RPMI8226 (cell line): ENCODE measurements at regions not wholly inside any gene's neighbourhood (a gene's known extent, or its start where the extent isn't known, plus 50 kb on each side); places are given as distances from the start of the nearest gene placed in this dataset.

Source experiments
- DNase-seq: peaks from one replicate; pipeline ENCODE4 v3.0.0-alpha.2; 2015

DNA sequence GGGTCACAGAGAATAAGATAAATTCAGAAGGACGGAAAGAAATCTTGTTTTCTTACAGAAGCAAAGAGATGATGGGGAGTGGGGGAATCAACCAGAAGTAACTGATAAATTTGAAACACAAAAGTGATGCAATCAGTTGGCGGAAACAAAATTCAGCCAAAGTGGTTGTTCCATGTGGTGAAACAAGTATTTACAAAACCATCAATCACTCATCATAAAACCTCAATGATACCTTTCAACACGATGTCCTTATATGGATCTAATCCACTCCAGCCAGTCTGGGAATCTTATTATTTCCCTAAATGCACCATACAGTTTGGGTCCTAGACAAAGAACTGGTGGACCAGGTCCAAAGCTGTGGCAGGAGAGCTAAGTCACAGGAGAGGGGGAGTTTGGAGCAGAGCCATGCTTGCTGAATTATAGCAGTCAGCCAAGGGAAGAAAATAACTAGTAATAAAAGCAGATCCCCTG lies 303.8 kb upstream of the LRRC7 start:
- DNase-seq = no peak

DNA sequence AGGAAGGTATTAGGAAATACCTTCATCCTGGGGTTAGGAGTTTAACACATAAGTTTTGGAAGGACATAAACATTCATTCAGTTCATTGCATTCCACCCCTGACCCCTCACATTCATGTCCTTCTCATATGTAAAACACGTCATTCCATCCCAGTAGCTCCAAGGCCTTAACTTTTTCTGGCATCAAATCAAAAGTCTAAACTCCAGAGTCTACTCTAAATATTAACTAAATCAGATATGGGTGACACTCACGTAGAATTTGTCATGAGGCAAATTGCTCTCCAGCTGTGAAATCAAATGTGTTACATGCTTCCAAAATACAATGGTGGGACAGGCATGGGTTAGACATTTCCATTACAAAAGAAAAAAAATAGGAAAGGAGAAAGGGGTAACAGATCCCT lies 298.2 kb upstream of the LRRC7 start:
- no peak for DNase-seq

DNA sequence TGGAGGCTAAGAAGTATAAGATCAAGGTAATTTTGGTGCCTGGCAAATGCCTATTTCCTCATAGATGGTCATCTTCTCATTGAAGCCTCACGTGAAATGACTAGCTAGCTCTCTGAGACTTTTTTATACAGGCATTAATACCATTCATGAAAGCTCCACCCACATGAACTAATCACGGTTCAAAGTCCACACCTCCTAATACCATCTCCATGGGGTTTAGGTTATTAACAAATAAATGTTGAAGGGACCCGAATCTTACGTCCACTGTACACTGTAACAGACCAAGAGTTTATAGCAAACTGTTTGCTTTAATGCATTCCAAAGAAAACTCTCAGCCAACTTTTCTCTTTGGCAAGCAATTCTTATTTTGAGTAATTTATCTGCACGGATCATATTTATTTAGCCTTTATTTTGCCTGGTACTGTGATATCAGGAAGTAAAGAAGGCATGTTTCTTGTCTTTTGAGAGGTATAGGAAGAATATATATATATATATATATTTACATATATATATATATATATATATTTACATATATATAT lies 296.1 kb upstream of the LRRC7 start:
- DNase-seq = no peak

DNA sequence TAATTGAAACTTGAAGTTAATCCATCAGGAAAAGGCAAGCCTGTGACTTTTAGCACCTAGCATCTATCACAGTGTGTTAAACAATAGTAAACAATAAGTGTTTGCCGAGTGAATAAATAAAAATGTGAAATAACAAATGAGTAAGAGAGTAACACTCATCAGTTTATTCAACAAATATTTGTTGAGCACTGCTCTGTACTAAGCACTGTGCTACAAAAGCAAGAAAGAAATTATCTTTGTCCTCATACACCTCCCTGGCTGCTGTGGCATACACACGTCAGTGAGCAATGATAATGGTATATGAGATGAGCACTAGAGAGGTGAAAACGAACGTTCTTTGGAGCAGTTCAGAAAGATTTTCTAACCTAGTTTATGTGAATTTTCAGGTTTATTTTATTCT lies 295.0 kb upstream of the LRRC7 start:
- DNase-seq = no peak

DNA sequence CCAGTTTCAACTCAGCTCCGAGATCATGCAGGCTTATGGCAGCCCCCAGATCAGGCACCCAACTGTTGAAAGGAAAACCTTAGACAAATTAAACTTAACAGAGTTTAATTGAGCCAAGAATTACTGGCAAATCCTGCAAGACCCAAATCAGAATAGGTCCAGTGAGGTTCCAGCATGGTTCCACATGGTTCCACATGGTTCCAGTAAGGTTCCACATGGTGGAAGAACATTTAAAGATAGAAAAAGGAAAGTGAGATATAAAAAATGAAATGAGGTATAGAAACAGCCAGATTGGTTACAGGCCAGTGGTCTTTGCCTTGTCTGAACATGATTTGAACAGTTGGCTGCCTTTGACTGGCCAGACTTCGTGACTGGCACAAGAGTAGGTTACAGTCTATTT lies 288.8 kb upstream of the LRRC7 start:
- no peak for DNase-seq

DNA sequence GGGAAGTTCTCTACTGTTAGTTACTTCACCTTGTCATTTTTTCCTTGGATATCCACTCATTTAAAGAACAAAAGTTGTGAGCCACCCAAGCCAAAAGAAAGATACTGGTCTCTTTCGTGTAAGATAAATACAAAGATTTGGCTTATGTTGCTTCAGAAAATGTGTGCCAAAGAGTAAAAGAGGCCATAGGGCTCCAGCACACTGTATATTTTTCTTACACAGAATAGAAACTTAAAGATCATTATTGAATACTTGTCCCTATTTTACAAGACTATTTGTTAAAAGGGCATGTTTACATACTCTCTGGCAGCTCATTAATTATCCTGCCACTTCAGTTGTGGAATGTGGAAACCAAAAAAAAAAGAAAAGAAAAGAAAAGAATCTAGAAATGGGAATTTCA lies 284.2 kb upstream of the LRRC7 start:
- no peak for DNase-seq

DNA sequence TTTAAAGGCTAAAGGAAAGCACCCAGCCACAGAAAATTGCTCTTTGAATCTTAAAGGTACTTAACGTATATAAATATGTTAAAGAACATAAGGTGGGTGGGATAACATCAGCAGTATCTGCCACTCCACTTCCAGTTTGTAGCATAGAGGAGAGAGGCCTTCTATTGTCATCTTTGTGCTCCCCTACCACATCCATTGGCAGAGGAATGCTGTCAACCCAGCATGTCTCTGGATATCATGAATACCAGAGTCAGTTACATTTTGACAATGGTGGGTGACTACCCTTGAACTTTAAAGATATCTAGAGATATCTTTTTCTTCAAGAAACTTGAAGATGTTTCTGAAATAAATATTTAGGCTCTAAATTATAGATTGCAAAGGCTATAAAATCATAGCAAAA lies 283.2 kb upstream of the LRRC7 start:
- DNase-seq = no peak

DNA sequence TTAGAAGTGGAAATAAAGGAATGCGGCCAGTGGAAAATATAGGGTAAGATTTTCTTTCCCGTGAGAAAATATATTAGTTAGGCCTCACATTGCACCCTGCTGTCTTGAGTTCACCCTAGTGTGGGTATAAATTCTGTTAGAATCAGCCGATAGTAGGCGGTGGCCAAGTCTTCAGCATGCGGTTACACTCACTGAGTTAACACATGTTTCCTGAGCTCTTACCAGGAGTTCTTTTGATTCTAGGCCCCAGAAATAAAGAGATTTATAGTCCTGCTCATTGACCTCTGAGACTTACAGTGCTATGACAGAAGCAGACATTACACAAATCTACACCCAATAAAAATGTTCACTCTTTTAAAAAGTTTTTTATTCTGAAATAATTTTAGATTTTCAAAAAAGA lies 279.3 kb upstream of the LRRC7 start:
- no peak for DNase-seq

DNA sequence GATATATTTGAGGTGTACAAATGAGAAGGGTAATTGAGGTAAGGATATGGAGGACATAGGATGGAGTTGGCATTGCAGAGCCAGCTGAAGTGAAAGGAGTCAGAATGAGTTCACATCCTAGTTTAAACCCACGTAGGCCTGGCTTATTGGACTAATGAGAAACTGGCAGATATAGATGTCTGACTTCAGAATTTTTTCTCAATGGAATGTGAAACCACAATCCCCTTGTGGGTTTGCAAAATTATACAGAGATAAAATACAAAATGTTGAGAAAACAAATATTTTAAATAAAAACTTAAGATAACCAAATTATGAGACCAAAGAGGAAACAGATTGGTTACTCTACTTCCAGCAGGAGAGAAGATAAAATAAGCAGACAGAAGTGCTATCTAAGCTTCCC lies 277.4 kb upstream of the LRRC7 start:
- DNase-seq = no peak

DNA sequence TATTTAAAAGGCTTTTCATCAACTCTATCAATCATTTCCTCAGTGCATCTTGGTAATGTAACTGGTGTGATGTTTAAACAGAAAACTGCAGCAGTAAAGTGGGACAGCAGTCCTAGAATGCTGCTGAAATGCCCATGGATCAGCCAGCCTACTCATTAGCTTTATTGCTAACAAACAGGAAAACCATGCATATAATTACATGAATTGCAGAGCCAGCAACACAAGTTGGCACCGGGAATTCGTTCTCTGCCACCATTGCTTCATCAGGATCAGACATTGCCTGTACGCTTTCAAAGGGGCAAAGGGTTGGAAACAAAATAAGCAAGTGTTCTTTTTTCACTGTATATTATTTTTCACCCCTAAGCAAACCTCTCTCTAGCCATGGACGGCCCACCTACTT lies 276.2 kb upstream of the LRRC7 start:
- DNase-seq = no peak

DNA sequence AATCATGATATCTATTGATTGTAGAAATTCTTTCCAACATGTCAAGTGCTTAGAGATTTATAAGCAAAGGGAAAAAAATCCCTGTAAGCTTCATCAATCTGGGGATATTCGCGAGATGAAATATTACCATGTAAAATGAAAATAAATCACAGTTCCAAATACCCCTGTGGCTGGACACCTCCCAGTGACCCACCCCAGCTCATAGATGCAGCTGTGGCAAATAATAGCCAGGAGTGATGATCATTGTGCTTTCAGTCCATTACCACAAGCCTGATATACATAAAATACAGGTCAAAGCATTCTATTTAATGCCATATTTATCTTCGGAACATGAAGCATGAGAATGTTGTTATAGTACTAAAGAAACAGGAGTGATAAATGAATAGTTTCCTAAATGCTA lies 274.9 kb upstream of the LRRC7 start:
- no peak for DNase-seq

DNA sequence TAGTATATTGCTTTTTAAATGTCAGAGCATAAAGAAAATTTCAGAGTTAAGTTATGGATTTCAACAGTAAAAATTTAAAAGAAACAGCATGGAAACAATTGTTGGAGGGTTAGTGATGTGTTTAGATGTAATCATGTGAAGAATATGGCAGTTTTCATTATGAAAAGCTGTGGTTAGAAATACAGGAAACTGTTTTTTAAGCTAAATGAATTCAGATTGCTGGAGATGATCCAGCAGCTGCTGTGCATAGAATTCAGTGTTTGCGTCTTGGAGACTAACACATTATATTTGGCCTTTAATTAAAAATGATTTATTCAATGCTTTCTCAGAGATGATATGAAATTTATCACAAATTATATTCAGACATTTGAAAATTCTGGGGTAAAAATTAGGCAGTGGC lies 273.6 kb upstream of the LRRC7 start:
- DNase-seq = no peak

DNA sequence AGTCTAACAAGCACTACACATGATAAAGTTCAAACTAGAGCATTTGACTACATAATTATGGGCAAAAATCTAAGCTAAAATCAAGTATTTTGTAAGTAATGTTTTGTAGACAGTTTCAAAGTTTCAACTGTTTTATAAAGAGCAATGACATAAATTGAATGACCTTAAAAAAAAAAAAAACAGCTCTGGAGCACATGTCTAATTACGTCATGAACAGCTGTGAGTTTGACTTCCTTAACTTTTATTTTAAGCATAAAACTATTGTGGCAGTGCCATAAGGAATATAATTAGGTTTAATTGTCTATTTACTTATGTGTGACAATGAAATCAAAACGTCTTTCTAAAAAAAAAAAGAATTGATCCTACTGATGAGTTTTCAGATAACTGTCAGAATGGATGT lies 272.5 kb upstream of the LRRC7 start:
- DNase-seq = no peak

DNA sequence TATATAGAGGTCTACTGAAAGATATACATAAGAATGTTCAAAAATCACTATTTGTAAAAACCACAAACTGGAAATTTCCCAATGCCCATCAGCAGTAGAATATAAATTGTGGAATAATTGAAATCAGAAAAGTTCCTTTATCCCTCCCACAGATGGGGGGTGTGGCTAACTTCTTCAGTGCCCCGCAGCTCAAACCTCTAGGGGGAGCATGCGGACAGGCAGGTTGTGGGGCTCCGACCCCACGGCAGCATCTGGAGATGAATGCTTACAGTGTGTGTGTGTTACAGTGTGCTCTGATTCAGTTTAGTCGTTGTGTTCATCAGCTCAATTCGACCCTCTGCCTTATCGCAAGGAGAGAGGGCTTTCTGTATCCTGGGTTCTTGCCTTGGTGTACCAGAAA lies 262.1 kb upstream of the LRRC7 start:
- peak; percentile 35 for DNase-seq

DNA sequence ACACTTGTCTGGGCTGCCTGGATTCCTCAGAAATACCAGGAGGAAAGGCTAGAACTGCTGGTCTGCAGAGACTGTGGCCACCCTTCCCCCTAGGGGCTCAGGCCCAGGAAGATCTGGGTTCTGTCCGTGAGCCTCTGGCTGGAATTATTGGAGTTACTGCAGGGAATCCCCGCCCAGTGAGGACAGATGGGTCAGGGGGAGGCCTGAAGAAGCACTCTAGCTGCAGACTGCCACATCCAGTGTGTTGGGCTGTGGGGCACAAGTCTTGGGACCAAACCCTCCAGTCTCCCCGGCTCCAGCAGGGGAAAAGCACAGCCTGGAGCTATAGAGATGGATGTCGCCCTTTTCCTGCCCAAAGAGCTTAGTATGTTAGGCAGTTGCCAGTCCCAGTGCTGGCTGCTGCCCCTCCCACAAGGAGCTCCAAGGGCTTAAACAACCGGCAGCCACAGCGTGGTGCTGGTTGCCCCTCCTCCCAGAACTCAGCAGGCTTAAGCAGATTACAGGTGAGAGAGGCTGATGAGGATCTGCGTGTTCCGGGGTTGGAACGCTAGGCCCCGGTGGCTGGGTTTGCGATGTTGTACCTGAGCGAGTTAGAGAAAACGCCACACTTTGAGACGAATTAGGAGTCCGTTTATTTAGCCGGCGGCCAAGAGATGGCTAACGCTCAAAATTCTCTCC lies 255.5 kb upstream of the LRRC7 start:
- DNase-seq = no peak

DNA sequence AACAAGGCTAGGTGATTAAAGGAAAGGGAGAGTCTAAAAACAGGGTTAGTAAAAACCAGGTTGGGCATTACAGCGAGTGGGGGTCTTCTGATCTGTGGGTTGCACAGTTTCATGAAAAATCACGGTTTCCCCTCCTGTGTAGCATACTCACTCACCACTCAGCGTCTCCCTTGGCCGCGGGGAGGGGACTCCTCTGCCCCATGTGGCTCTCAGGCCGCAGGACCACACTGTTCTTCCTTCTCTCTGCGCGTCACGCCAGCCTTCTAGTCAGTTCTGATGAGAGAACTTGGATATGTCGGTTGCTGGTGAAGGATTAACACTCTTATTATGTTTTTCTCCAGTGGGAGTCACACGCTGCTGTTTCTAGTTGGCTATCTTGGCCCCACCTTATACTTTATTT lies 254.6 kb upstream of the LRRC7 start:
- DNase-seq = no peak

DNA sequence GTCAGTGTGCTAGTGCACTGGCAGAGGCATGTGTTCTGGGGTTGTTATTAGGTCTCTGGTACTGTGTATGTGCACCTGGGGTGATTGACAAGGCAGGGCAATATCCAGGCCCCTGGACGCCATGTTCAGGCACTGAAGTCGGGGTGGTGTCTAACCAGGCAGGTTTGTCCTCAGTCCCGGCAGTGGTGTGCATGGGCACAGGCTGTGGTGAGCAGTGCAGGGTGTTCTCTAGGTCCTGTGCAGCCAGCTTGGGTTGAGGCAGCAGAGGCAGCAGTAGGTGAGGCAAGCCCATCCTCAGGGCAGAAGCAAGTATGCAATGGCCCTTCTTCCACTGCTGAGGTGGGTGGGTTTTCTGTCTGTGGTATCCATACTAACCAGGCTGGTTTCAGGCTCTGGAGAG lies 252.3 kb upstream of the LRRC7 start:
- DNase-seq = no peak

DNA sequence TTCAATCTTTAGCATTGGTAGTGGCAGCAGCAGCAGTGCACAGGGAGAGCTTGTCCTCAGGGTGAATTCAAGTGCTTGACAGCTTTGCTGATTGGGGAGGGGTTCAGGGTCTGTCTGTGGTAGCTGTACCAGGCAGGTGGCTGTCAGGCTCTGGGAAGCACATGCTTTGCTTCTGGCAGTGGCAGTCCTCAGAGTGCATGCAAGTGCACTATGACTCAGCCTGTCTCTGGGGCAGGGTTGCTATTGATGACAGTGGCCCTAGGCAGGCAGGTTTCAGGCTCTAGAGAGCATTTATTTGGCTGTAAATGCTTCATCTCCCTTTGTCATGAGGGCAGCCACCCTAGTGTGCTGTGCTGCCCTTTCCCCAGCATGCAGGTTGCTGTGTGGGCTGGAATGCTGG lies 251.9 kb upstream of the LRRC7 start:
- no peak for DNase-seq

DNA sequence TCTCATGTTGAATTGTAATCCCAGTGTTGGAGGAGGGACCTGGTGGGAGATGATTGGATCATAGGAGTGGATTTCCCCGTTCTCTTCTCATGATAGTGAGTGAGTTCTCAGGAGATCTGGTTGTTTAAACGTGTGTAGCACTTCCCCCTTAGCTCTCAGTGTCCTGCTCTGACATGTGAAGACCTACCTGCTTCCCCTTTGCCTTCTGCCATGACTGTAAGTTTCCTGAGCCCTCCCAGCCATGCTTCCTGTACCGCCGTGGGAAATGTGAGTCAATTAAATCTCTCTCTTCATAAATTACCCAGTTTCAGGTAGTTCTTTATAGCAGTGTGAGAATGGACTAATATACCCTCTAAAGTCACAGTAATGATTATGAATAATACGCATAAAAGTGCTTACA lies 248.4 kb upstream of the LRRC7 start:
- no peak for DNase-seq

DNA sequence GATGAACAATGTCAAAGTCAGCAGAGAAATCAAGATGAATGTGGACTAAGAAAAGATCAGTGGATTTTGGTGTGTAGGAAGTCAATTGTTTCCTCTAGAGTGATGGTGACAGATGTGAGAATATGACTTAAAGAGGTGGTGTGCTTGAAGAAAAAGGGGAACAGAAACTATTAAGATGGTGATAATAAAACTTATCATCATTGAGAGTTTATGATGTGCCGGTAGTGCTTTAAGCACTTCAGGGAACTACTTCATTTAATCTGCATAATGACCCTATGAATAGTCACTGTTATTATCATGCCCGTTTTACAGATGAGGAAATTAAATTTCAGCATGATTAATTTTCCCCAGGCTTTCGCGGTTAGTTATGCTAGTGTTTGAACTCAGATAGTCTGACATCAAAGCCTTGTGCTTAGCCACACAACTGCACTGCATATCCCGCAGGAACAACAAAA lies 246.9 kb upstream of the LRRC7 start:
- DNase-seq = no peak

DNA sequence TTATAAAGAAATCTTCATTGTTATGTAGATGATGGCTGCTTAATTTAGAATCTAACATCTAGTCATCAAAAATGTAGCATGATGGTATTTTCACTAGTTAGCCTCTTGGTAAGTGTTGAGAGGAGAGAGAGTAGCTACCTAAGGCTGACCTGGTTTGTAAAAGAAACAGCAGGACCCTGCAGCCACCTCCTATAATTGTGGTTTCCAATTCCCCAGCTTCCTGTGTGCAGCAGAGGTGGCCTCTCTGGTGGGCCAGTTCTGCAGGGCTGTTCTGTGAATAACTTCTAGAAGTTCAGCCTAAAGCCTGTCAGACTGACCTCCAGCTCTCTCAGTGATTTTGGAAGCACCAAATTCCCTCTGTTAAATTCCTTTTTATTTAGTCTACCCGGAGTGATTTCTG lies 246.4 kb upstream of the LRRC7 start:
- no peak for DNase-seq

DNA sequence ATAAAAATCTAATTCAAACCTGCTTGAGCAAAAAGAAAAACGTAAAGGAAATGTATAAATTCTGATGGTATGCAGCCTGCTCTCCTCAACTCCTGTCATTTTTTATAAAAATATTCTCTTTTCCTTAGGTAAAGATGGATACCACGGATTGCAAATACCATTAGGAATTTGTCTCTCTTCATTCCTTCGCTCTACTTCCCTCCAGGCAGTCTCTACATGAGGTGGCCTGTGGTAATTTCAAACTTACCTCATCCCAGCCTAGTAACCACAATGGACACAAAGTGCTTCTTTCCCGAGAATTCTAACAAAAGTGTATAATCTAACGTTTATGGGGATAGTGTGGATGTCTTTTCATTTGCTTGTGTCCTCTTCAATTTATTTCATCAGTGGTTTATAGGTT lies 239.5 kb upstream of the LRRC7 start:
- no peak for DNase-seq

DNA sequence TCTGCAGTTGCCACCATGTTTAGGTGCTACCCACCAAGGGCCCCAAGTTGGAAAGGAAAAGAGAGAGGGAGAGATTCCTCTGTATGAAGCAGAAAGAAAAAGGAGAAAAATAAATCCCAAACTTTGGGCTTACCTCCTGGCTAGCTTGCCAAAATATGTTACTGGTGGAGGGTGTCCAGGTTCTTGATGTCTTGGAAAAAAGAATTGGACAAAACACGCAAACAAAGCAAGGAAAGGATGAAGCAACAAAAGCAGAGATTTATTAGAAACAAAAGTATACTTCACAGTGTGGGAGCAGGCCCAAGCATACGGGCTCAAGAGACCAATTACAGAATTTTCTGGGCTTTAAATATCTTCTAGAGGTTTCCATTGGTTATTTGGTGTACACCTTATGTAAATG lies 204.5 kb upstream of the LRRC7 start:
- DNase-seq = no peak

DNA sequence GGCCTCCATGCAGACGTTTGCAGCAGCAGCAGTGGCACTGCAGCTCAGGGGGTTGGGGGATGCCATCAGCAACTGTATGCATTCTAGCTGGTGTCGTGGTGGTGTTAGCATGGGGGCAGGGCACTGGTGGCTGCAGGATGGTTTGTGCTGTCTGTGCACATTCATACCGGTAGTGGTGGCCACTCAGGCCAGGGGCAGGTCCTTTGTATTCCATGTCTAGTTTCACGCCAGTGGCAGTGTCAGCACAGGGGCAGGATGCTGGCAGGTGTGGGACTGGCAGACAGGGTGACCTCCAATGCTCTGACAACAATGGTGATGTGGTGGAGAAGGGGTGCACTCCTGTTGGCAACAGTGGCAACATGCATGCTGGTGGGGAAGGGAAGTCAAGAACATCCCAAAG lies 194.2 kb upstream of the LRRC7 start:
- no peak for DNase-seq

DNA sequence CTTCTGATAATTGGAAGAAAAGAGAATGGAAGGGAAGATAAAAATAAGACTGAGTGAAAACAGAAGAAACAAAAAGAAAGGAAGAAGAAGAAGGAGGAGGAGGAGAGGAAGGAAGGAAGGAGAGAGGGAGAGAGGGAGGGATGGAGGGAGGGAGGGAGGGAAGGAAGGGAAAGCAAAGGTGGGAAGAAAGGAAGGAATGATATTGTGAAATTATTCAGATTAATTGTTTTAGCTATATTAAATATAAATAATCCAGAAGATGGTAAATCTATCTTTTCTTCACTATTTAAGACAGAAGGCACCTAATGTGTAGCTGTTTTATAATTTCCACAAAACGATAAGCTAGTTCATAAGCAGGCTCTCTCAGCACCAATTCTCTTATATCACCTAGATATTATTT lies 191.3 kb upstream of the LRRC7 start:
- no peak for DNase-seq
